ENCODE measurements at regions not wholly inside any gene's neighbourhood (a gene's known extent, or its start where the extent isn't known, plus 50 kb on each side); places are given as distances from the start of the nearest gene placed in this dataset.

DNA sequence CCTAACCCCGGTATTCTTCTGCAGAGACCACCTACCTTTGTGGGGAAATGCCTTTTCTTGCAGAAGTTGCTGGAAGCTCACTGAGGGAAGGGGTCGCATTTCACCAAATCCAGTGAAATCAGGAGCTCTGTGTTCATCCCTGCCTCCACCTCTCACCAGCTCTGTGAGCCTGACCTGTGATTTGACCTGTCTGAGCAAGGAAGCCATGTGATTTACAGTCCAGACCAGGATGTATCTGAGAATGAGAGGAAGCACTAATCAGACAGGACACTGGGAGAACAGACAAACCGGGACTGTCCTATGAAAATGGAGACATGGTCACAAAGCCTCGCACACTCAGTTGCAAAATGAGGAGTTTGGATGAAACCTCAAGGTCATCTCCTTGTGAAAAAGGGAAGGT lies 285.4 kb downstream of the BCL11A start:
- no peaks in the 10 kb centered on the region for H3K27me3 ChIP-seq
- no peak for DNase-seq
- no peaks in the 10 kb centered on the region for H3K4me1 ChIP-seq
- intact Hi-C loops (cut with DNase I; ENCODE audit: low total_unique reads), result no loop called here
- no peaks in the 10 kb centered on the region for H3K9me3 ChIP-seq
- H3K27ac ChIP-seq, result no peak overlapping the region
- TF ChIP-seq, protein P1, sequence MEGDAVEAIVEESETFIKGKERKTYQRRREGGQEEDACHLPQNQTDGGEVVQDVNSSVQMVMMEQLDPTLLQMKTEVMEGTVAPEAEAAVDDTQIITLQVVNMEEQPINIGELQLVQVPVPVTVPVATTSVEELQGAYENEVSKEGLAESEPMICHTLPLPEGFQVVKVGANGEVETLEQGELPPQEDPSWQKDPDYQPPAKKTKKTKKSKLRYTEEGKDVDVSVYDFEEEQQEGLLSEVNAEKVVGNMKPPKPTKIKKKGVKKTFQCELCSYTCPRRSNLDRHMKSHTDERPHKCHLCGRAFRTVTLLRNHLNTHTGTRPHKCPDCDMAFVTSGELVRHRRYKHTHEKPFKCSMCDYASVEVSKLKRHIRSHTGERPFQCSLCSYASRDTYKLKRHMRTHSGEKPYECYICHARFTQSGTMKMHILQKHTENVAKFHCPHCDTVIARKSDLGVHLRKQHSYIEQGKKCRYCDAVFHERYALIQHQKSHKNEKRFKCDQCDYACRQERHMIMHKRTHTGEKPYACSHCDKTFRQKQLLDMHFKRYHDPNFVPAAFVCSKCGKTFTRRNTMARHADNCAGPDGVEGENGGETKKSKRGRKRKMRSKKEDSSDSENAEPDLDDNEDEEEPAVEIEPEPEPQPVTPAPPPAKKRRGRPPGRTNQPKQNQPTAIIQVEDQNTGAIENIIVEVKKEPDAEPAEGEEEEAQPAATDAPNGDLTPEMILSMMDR (IDR thresholded peaks at IDR 0.05), result no peak
- no peak for TF ChIP-seq POLR2A (IDR thresholded peaks at IDR 0.05)
- H3K4me3 ChIP-seq, result no peak overlapping the region
- no peaks in the 10 kb centered on the region for H3K36me3 ChIP-seq

DNA sequence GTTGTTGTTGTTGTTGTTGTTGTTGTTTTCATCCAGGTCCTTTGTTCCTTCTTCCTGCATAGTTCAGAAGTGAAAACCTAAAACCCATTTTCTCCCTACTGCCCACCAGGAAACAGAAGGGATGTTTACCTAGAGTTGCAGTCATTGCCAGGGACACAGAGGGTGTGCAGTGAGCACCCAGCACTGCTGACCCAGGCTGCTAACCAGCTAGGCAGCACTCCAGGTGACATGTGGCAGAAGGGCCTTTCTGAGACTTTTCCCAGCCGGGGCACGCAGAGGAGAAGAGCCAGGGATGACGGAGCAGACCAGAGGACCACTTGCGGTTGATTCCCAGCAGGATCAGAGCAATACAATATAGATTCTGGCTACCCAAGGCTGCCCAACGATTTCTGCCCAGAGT lies 286.3 kb downstream of the BCL11A start:
- Histone ChIP-seq H3K27me3 (no peaks in the 10 kb centered on the region), H3K4me1 (no peaks in the 10 kb centered on the region), H3K27ac (no peak overlapping the region), H3K36me3 (no peaks in the 10 kb centered on the region), H3K9me3 (no peaks in the 10 kb centered on the region), H3K4me3 (no peak overlapping the region)
- intact Hi-C loops (cut with DNase I; ENCODE audit: low total_unique reads), result no loop called here
- TF ChIP-seq, protein P1 (IDR thresholded peaks at IDR 0.05), result no peak
- TF ChIP-seq POLR2A (IDR thresholded peaks at IDR 0.05), result no peak
- no peak for DNase-seq

DNA sequence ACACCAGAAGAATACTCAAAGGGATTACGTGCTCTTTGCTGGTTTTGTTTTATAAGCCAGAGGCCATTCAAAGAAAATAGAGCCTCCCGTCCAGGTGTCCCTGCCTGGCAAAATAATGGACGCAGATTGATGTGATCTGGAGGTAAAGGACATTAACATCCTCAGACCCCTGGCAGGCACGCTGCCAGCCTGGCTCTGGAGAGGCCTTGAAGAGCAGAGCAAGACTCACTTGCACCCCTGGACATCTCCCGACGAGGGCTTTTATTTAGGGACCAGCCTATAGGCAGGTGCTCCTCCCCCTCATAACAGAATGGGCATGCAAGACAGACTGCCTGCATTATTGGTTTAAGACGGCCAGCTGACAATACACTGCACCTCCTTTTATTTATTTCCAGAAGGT lies 291.3 kb downstream of the BCL11A start:
- no peaks in the 10 kb centered on the region for H3K9me3 ChIP-seq
- TF ChIP-seq POLR2A (IDR thresholded peaks at IDR 0.05), result no peak
- TF ChIP-seq, protein P1 (IDR thresholded peaks at IDR 0.05), result no peak
- no peak overlapping the region for H3K4me3 ChIP-seq
- intact Hi-C loops (cut with DNase I; ENCODE audit: low total_unique reads), result no loop called here
- no peaks in the 10 kb centered on the region for H3K36me3 ChIP-seq
- DNase-seq, result no peak
- no peaks in the 10 kb centered on the region for H3K27me3 ChIP-seq
- H3K4me1 ChIP-seq, result no peaks in the 10 kb centered on the region
- H3K27ac ChIP-seq, result no peak overlapping the region

DNA sequence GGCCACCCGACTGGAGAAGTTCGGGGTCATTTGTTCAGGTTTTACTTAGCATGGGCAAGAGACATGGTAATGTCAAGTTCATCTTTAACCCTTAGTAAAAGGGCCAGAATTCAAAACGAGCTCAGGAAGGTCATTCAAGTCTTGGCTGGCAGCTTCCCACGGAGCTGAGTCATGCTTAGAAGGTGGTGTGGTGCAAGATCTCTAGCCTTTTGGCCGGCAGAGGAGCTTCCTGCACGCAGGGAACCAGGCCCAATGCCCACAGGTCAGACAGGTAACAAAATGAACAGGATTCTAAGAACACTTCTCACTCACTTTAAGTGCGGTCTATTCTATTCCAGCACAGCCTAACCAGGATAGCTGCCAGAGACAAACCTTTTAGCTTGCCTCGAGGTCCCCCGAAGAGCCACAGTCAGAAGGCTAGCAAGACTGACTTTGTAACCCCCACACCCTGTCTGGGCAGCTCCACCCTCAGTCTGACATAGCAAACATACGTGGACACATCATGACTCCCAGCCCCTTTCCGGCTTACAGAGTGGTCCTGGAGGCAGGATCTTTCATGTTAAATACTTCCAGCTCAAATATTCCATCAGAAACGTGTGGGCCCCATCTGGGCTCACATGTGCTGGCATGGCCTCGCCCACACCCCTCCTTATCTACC lies 292.7 kb downstream of the BCL11A start:
- Histone ChIP-seq H3K9me3 (no peaks in the 10 kb centered on the region), H3K27ac (no peak overlapping the region), H3K4me1 (no peaks in the 10 kb centered on the region), H3K36me3 (no peaks in the 10 kb centered on the region), H3K4me3 (no peak overlapping the region), H3K27me3 (no peaks in the 10 kb centered on the region)
- intact Hi-C loops (cut with DNase I; ENCODE audit: low total_unique reads), result no loop called here
- DNase-seq, result no peak
- TF ChIP-seq, protein P1 (IDR thresholded peaks at IDR 0.05), result no peak
- no peak for TF ChIP-seq POLR2A (IDR thresholded peaks at IDR 0.05)

DNA sequence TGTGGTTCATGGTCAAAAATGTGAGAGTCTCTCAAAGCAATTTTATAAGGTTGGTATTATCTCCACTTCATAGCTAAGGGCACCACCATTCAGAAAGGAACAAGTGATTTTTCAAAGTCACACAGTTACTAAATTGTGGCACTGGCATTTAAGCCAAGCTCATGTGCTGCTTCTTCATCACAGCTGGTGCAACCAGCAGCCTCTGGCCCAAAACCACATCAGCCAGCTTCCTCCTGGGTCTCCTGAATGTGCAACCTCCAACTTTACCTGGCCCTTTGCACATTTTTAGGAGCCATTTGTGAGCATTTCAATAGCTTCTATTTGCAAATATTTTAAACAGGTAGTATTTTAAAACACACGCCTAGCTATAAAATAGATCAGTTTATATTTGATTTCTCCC lies 293.7 kb downstream of the BCL11A start:
- H3K36me3 ChIP-seq, result no peaks in the 10 kb centered on the region
- DNase-seq, result no peak
- no peaks in the 10 kb centered on the region for H3K27me3 ChIP-seq
- TF ChIP-seq POLR2A (IDR thresholded peaks at IDR 0.05), result no peak
- TF ChIP-seq, protein P1 (IDR thresholded peaks at IDR 0.05), result no peak
- H3K27ac ChIP-seq, result no peak overlapping the region
- intact Hi-C loops (cut with DNase I; ENCODE audit: low total_unique reads), result no loop called here
- H3K4me1 ChIP-seq, result no peaks in the 10 kb centered on the region
- H3K9me3 ChIP-seq, result no peaks in the 10 kb centered on the region
- no peak overlapping the region for H3K4me3 ChIP-seq
